H7 (cell line): ENCODE measurements at regions not wholly inside any gene's neighbourhood (a gene's known extent, or its start where the extent isn't known, plus 50 kb on each side); places are given as distances from the start of the nearest gene placed in this dataset.
"Not testable (repeated sequence)": the region's sequence is repeated elsewhere in the genome, so short reads cannot be mapped to it uniquely, and the experiment has no call there.

Experiments
- DNase-seq: peaks from one replicate; pipeline ENCODE4 v3.0.0; 2012
- H3K27me3 ChIP-seq: 2 replicates; pipeline ENCODE4 v1.6.0; 2011; ENCODE audit warnings: mild to moderate bottlenecking, low read length; ENCODE audit not compliant: control insufficient read depth, insufficient read depth
- H3K36me3 ChIP-seq: replicated peaks from 2 replicates; pipeline ENCODE4 v1.5.1; 2011; ENCODE audit warnings: low read length; ENCODE audit not compliant: control insufficient read depth, insufficient read depth
- H3K4me3 ChIP-seq: 2 replicates; pipeline ENCODE4 v1.5.1; 2011; ENCODE audit warnings: low read depth, mild to moderate bottlenecking, control low read depth, low read length, moderate library complexity; ENCODE audit not compliant: insufficient read depth

DNA sequence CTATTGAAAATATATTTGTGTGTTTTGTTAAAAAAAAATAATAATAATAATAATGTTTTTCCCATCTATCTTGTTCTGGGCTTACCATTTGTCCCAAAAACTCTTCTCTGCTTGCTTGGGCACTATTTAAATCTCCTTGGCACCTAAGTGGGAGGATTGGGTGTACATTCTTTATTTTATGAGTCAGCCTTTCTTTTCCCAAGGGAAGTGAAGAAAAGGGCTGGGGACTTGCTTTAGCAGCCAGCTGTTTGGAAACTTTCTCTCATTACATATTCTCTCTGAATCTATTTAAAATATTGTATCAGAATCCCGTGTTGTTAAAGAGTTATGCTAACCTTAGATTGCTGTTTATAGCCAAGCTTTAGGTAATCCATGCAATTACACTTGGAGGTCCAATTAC lies 2332.4 kb downstream of the ARAP2 start:
- no peak overlapping the region for H3K4me3 ChIP-seq
- H3K36me3 ChIP-seq, result no peaks in the 10 kb centered on the region
- no peaks in the 10 kb centered on the region for H3K27me3 ChIP-seq
- DNase-seq, result no peak

DNA sequence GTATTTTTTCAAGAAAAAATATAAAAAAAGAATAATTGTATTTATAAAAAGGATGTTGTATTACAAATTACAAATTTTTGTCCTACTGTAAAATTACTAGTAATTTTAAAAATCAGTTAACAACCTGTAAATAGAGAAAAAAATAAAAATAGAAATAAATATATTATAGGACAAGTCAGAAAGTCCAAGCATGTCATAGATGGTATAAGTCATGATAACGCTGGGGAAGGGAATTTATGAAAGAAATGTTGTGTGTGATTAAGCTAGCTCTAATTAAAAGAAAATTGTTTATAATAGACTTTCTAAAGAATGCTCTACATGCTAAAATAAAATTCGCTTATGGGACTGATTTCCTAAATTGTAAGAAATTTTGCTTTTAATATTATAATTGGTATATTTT lies 2329.9 kb downstream of the ARAP2 start:
- no peaks in the 10 kb centered on the region for H3K36me3 ChIP-seq
- H3K4me3 ChIP-seq, result no peak overlapping the region
- no peaks in the 10 kb centered on the region for H3K27me3 ChIP-seq
- no peak for DNase-seq

GRCh38 chr4:33923469-33923868 lies 2320.8 kb downstream of the ARAP2 start:
- H3K36me3 ChIP-seq, result no peaks in the 10 kb centered on the region
- no peak for DNase-seq
- no peak overlapping the region for H3K4me3 ChIP-seq

GRCh38 chr4:33924239-33924638 lies 2320.1 kb downstream of the ARAP2 start:
- no peak for DNase-seq
- H3K4me3 ChIP-seq, result no peak overlapping the region

More at GRCh38 chr4:33923469-33923868, 2320.8 kb downstream of the ARAP2 start:
- no peaks in the 10 kb centered on the region for H3K27me3 ChIP-seq

GRCh38 chr4:33924811-33925210 lies 2319.5 kb downstream of the ARAP2 start:
- no peaks in the 10 kb centered on the region for H3K27me3 ChIP-seq
- no peak for DNase-seq
- H3K36me3 ChIP-seq, result no peaks in the 10 kb centered on the region
- no peak overlapping the region for H3K4me3 ChIP-seq

More at GRCh38 chr4:33924239-33924638, 2320.1 kb downstream of the ARAP2 start:
- H3K36me3 ChIP-seq, result no peaks in the 10 kb centered on the region
- no peaks in the 10 kb centered on the region for H3K27me3 ChIP-seq

DNA sequence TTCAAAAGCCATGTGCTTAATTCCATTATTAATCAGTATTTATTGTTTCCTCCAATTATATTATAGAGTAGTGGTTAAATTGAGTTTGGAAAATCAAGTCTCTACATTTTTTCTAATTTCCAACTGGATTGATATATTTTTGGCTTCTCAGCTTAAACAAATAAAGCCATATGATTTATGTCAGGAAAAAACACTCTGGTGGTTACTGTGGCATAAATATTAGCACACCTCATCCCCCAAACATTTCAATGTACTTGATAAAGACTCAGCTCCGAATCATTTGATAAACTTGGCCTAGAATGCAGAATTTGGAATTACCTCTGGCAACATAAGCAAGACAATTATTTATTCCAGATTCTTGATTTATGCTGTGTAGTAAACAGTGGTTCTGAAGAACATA lies 2313.8 kb downstream of the ARAP2 start:
- no peak overlapping the region for H3K4me3 ChIP-seq
- DNase-seq, result no peak
- no peaks in the 10 kb centered on the region for H3K36me3 ChIP-seq
- H3K27me3 ChIP-seq, result no peaks in the 10 kb centered on the region

- Histone ChIP-seq H3K4me3 (no peak overlapping the region), H3K27me3 (no peaks in the 10 kb centered on the region), H3K36me3 (no peaks in the 10 kb centered on the region)
- DNase-seq, result no peak
Observed at GRCh38 chr4:33931026-33931425, 2313.3 kb downstream of the ARAP2 start.

DNA sequence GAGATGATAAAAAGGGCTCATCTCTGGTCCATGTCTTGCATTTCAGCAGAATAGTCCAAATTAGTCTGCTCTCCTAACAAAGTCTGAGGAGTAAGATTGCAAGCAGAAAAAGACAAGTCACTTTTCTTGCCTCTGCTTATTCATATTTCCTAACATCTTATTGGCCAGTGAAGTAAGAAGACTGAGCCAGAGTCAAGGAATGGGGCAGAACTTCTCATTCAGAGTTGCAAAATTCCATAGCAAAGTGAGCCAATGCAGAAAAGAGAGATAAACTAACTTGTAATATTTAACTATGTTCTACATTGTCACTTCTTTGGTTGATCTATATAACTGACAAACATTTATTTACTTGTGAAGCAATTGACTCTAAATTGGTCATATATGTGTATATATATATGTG lies 2304.0 kb downstream of the ARAP2 start:
- no peak overlapping the region for H3K4me3 ChIP-seq
- no peak for DNase-seq
- no peaks in the 10 kb centered on the region for H3K36me3 ChIP-seq
- H3K27me3 ChIP-seq, result no peaks in the 10 kb centered on the region

DNA sequence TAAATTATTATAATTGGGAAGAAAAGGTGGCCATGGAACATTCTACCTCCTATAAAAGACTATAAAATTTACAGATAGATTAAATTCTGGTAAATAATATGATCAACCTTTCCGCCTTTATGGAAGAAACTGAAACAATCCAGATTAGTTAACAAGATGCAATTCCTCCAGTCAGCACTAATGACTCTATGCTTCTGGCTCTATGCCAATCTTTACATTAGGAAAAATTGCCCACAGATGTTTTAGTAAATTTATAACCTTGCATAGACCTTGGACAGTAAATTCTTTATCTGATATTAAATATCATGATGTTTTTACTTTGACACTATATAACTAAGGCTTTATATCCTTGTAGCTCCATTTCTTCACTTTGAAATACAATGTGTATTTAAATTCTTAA lies 2302.5 kb downstream of the ARAP2 start:
- no peak for DNase-seq
- Histone ChIP-seq H3K4me3 (no peak overlapping the region), H3K27me3 (no peaks in the 10 kb centered on the region), H3K36me3 (no peaks in the 10 kb centered on the region)

- no peak for DNase-seq
- Histone ChIP-seq H3K36me3 (no peaks in the 10 kb centered on the region), H3K4me3 (no peak overlapping the region), H3K27me3 (no peaks in the 10 kb centered on the region)
Observed at GRCh38 chr4:33948921-33949320, 2295.4 kb downstream of the ARAP2 start.

DNA sequence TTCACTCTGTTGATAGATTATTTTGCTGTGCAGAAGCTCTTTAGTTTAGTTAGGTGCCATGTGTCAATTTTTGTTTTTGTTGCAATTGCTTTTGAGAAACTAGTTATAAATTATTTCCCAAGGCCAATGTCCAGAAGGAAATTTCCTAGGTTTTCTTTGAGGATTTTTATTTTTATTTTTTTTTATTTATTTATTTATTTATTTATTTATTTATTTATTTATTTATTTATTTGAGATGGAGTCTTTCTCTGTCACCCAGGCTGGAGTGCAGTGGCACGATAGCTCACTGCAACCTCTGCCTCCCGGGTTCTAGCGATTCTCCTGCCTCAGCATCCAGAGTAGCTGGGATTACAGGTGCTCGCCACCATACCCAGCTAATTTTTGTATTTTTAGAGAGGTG lies 2290.5 kb downstream of the ARAP2 start:
- not testable (repeated sequence) for DNase-seq, H3K4me3 ChIP-seq, H3K27me3 ChIP-seq, H3K36me3 ChIP-seq

- no peak for DNase-seq
- no peaks in the 10 kb centered on the region for H3K27me3 ChIP-seq
- no peaks in the 10 kb centered on the region for H3K36me3 ChIP-seq
- H3K4me3 ChIP-seq, result no peak overlapping the region
Observed at GRCh38 chr4:33954759-33955158, 2289.6 kb downstream of the ARAP2 start.

- no peak overlapping the region for H3K4me3 ChIP-seq
- DNase-seq, result no peak
- no peaks in the 10 kb centered on the region for H3K36me3 ChIP-seq
- no peaks in the 10 kb centered on the region for H3K27me3 ChIP-seq
Observed at GRCh38 chr4:33959519-33959918, 2284.8 kb downstream of the ARAP2 start.

- Histone ChIP-seq H3K4me3 (no peak overlapping the region), H3K27me3 (no peaks in the 10 kb centered on the region), H3K36me3 (no peaks in the 10 kb centered on the region)
- DNase-seq, result no peak
Observed at GRCh38 chr4:33961761-33962160, 2282.6 kb downstream of the ARAP2 start.

DNA sequence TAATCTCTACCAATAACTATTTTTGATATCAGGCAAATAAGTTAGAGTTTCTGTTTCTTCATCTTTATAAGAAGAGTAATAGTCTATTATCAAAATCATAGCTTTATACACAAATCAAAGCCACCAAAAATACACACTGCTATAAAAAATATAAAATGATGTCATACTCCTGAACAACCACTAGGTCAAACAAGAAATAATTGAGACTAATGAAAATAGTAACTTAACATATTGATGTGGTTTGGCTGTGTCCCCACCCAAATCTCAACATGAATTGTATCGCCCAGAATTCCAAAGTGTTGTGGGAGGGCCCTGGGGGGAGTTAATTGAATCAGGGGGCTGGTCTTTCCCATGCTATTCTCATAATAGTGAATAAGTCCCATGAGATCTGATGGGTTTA lies 2277.5 kb downstream of the ARAP2 start:
- no peaks in the 10 kb centered on the region for H3K27me3 ChIP-seq

DNA sequence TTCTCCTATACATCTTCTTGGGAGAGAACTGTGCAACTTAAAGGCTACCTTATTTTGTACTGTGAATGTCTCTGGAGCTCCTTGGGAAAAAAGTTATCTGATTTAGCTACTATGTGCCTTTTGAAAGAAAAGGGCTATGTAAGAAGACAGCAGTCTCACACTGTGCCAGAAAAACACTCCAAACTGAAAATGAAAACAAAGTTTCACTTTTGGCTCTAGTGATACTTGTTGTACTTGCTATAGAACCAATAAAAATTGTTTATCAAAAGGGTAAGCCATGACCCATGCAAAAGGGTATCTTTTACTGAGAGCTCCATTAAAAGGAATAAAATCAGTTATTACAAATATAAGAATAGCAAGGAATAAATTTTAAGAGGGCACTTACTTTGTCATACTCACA lies 2270.0 kb downstream of the ARAP2 start:
- Histone ChIP-seq H3K4me3 (no peak overlapping the region), H3K27me3 (no peaks in the 10 kb centered on the region), H3K36me3 (no peaks in the 10 kb centered on the region)
- DNase-seq, result no peak

More for the DNA sequence above, 2277.5 kb downstream of the ARAP2 start:
- no peak for DNase-seq
- Histone ChIP-seq H3K36me3 (no peaks in the 10 kb centered on the region), H3K4me3 (no peak overlapping the region)
